CD4-positive, alpha-beta T cell treated with Interleukin-4 for 1 hour (primary cell): ENCODE measurements at regions not wholly inside any gene's neighbourhood (a gene's known extent, or its start where the extent isn't known, plus 50 kb on each side); places are given as distances from the start of the nearest gene placed in this dataset.

Experiments
- DNase-seq, 2 donors: peaks; one replicate each; pipeline ENCODE4 v3.0.0-alpha.2; 2020 to 2022

- no peak for DNase-seq
These were observed 220.3 kb downstream of the C1D start for GRCh38 chr2:67842375-67842959.

GRCh38 chr2:67844024-67844540 is 218.7 kb downstream of the C1D start:
- DNase-seq = no peak

GRCh38 chr2:67845621-67846369 is 217.0 kb downstream of the C1D start:
- DNase-seq = no peak

GRCh38 chr2:67846370-67847070 is 216.3 kb downstream of the C1D start:
- DNase-seq = peak in 1 of 2 donors; percentile 2

DNA sequence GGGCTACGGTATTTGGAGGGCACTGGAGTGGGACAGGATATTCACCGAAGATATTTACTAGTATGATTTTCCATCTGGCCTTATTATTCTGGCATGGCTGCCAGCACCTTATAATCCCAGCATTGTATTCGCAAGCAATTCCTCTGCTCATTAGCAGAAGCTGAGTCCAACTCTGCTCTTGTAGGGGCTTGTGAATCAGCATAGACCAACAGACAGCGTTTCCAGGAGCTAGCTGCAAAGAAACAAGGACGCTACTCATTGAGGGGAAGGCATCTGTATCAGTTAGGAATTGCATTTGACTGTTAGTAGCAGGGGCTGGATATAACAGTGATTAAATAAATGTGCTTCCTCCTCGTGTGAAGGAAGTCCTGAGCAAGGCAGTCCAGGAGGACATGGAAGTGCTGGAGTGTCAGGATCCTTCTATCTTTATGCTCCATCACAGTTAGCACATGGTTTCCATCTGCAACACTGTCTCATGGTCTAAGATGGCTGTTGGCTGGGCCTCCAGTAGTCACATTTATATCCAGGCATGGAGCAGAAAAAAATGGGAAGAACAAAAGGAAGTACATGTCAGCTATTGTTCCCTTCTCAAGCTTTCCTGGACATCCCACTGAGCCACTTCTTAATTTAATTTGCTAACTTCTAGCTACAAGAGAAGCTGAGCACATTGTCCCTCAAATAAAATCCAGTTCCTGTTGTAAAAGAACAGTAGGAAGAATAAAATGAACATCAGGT is 214.1 kb downstream of the C1D start:
- DNase-seq = no peak

GRCh38 chr2:67851016-67851415 is 211.8 kb downstream of the C1D start:
- no peak for DNase-seq

GRCh38 chr2:67851956-67852824 is 210.6 kb downstream of the C1D start:
- no peak for DNase-seq

DNA sequence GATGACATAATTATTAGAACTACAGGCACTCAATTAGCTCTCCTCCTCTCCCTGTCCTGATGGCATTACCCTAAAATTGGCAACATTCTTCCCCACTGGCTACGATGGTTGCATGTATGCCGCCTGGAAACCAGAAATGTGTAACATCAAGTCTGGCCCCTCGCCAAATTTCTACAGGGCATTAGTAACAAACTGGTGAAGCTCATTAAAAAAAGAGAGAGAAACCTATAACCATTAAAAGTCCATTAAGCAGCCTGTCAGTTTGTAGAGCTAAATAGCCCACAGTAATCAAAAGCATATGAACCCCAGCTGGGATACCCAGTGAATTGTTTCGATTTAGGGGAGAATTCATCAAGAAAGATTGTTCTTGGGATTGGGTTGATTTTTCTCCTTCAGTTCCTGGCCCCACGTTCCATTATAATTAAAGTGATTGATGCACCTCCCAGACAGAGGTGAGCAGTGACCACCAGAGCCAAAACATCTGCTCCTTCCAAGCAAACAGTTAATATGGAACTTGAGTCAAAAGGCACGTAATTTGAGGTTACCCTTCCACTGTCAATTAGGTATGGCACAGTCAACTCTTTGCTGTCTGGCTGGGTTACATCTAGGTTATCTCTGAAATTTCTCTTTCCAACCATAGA is 208.6 kb downstream of the C1D start:
- no peak for DNase-seq

DNA sequence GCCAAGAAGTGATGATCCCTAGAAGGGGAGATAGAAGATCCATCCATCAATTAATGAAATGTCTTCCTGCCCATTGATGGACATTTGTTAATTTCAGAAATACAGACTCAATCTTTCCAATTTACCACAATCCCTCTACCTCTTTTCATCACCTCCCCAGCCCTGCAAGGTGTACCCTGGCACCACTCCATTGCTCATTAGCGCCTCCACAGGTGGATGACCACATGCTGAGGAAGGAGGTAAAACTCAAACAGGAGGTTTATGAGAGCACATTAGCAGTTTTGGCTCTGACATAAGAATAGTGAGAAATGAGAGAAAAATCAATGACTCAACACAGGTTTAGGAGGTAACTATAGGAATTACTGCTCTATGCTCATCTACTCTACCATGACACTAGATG is 208.0 kb downstream of the C1D start:
- no peak for DNase-seq

- DNase-seq = no peak
These were observed 205.9 kb downstream of the C1D start for GRCh38 chr2:67856866-67857265.

- DNase-seq = no peak
These were observed 205.0 kb downstream of the C1D start for GRCh38 chr2:67857836-67858235.

- no peak for DNase-seq
These were observed 203.9 kb downstream of the C1D start for GRCh38 chr2:67858886-67859285.

DNA sequence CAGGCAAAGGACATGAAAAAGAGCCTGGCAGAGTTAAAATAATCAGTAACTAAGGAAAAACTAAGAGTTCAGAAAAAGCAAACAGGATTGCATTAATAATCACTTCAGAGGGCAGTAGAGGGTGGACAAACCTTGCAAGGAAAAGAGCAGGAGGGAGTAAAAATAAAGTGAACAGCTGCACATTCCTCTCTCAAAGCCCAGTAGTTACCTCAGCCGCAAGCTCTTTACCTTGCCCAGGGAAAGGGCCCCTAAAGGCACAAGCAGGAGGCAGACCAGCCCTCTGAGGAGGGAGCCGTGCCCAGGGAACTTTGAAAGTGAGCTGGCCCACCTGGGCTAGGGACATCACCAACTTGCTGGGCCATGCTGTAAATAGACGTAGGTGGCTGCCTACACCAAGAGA is 196.9 kb downstream of the C1D start:
- DNase-seq = no peak

DNA sequence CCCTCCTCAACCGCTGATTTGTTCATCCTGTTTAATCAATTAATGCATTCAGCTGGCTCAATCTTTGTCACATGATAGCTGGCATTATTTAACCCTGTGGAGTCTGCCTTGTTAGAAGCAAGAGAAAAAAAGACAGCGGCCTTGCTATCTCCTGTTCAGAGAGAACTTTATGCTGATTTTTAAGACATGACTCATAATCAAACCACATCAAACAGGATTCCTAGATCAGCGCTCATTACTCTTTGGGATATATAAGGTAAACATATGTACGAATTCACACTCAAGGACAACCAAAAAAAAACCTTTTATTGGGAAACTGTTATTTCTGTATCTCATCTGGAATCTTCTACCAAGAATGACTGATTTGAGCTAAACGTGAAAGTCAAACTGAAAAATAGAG is 195.1 kb downstream of the C1D start:
- DNase-seq = no peak

DNA sequence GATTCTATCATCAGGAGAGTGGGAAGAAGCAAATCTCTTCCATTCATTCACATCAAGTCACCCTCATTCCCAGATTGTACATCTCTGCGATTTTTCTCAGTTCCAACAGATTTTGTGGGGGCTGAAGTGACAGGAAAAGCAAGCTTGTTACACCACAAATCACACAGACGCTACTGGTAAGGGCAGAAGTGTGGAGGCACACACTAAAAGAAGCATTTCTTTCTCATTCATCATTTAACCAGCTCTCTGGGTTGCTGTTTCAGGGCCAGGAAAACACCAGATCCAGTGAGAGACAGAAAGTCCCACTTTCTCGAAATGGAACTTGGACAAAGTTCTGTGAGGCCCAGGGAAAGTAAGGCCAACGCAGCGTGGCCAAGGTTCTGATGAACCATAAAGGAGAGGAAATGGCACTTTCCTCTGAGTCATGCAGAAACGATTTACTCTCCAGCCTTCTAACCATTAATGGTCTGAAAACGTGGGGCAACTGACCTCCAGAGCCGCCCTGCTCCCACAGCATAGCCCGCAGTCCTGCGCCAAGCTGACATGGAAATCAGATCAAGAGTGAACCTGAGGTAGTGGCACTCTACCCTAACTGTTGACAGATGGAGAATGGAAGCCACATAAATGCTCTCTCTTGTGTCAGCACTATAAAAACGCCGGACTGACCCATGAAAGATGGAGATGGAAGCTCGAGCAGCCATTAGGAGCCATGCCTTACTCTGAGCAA is 191.0 kb downstream of the C1D start:
- no peak for DNase-seq

DNA sequence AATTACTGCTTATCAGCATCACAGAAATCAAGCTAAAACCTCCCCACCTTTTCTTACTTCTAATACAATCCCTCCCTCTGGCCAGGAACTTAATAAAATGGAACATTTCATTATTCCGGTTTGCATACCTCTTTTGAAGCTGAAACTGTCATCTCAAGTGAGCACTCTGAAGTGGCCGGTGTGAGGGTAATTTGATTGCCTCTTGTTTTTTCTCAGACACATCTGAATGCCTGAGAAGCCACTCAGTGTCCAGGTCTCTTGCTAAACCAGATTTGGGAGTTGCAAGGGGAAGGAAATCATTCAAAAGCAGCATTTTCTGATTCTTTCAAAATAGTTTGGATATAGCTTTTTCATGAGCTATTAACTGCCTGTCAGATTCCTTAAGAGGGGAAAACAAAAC is 190.3 kb downstream of the C1D start:
- DNase-seq = no peak

DNA sequence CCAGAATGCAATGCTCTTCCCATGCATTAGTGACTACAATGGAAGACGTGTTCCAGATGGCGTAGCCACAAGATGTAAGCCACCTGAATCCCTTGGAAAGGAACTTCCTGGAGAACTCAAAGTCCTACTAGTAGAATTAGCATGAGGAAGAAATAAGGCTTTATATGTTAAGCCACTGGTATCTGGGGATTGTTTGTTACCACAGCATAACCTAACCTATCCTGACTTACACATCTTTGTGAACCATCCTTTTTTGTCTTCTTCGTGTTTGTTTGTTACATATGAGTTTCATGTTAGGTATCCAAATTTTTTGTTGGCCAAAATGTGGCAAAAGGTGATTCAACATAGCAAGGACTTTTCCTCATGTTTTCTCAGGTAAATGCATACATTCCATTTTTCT is 188.9 kb downstream of the C1D start:
- DNase-seq = no peak

DNA sequence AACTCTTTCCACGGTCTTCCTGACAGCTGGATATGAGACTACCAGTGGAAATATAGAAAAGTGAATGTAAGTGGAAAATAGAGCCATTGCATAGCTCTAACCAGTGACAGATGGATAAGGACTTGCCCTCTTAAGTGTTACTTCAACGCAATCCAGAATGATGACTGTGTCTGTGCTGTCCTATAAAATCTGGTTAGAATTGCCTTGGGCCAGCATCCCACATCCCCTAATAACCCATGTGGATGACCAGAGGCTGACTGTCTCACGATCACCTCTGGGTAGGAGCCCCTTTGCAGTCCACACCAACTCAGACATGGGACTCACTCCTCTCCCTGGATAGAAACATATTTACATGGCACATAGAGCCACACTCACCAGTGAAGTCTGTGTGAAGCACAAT is 186.6 kb downstream of the C1D start:
- no peak for DNase-seq

GRCh38 chr2:67877301-67877700 is 185.5 kb downstream of the C1D start:
- DNase-seq = no peak

- no peak for DNase-seq
These were observed 184.1 kb downstream of the C1D start for GRCh38 chr2:67878743-67879142.
